ENCODE measurements at regions not wholly inside any gene's neighbourhood (a gene's known extent, or its start where the extent isn't known, plus 50 kb on each side); places are given as distances from the start of the nearest gene placed in this dataset.

DNA sequence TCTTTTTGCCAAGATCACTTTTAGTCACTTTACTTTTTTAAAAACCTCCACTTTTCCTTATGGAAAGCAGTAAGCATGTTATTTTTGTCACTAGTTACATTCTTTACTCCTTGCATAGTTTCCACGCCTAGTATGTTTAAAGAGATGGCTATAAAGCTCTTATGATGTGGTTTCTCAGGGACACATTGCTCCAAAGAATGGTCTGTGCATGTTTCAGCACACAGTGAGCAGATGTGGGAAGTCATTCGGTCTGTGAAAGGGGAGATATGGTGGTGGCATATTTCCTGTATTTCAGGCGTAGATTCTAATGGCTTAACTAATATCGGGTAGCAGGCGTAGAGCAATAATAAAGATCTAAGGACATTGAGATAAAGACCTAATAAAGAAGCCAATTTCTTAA, 180.7 kb downstream of the SLITRK6 start:
- TF ChIP-seq, protein P1, sequence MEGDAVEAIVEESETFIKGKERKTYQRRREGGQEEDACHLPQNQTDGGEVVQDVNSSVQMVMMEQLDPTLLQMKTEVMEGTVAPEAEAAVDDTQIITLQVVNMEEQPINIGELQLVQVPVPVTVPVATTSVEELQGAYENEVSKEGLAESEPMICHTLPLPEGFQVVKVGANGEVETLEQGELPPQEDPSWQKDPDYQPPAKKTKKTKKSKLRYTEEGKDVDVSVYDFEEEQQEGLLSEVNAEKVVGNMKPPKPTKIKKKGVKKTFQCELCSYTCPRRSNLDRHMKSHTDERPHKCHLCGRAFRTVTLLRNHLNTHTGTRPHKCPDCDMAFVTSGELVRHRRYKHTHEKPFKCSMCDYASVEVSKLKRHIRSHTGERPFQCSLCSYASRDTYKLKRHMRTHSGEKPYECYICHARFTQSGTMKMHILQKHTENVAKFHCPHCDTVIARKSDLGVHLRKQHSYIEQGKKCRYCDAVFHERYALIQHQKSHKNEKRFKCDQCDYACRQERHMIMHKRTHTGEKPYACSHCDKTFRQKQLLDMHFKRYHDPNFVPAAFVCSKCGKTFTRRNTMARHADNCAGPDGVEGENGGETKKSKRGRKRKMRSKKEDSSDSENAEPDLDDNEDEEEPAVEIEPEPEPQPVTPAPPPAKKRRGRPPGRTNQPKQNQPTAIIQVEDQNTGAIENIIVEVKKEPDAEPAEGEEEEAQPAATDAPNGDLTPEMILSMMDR (conservative IDR thresholded peaks at IDR 0.05): no peak
- TF ChIP-seq EZH2 (IDR thresholded peaks at IDR 0.05; ENCODE audit: low read depth): no peak

Measured in PC-9 (cell line).